ENCODE measurements at regions not wholly inside any gene's neighbourhood (a gene's known extent, or its start where the extent isn't known, plus 50 kb on each side); places are given as distances from the start of the nearest gene placed in this dataset.

DNA sequence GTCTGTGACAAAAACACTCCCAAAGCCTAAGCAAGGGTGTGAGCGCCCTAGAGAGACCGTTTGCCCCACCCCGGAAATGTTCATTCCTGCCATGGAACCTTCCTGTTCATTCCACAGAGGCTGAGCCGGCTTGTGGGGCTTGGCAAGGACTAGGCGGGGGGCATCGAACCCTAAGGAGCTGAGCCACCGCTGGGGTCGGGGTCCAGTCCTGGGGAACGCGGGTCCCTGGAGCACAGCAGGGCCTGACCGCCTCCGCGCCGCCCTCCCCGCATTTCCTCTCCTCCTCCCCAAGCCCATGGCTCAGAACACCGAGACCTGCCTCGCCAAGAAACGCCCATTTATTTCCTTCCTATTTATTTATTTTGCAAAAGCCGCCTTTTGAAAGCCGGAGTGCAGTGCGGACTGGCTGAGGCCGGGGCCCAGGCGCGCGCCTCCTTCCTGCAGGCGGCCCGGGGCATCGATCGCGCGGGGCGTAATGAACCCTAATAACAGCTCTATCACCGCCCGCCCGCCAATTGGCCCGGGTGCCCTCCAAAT is 228.9 kb upstream of the IRX4 start:
- TF ChIP-seq POLR2A (IDR thresholded peaks at IDR 0.05; ENCODE audit: low read length) (no peak), GATA1 (IDR thresholded peaks at IDR 0.05; ENCODE audit: low read depth, low read length) (no peak)
